Keratinocyte (primary cell): ENCODE measurements at regions not wholly inside any gene's neighbourhood (a gene's known extent, or its start where the extent isn't known, plus 50 kb on each side); places are given as distances from the start of the nearest gene placed in this dataset.

Source experiments
- DNase-seq: peaks from one replicate; pipeline ENCODE4 v3.0.0-alpha.2; 2011; ENCODE audit warnings: low read depth, missing footprints, low spot score
- FAIRE-seq: peaks from 2 replicates; lab custom pipeline; 2011; peaks lifted over from hg19 to GRCh38; lab: Jason Lieb, UNC
- H2AFZ ChIP-seq: 2 replicates; pipeline ENCODE4 v1.6.0; 2012; ENCODE audit warnings: low read length, control low read depth, inconsistent platforms; ENCODE audit not compliant: control insufficient read depth
- H3K27ac ChIP-seq: 2 replicates; pipeline ENCODE4 v1.5.1; 2011; ENCODE audit warnings: low read length; ENCODE audit not compliant: control insufficient read depth, insufficient read depth
- H3K27me3 ChIP-seq: 3 replicates; pipeline ENCODE4 v1.6.0; 2011; ENCODE audit warnings: low read length; ENCODE audit not compliant: control insufficient read depth, insufficient read depth; ENCODE audit errors: extremely low read depth
- H3K36me3 ChIP-seq, 2 experiments: 2 replicates in 1 of 2; 3 replicates in 1 of 2; pipeline ENCODE4 v1.5.1; 2011; ENCODE audit warnings: low read length in 2 of 2, mild to moderate bottlenecking in 1 of 2; ENCODE audit not compliant: control insufficient read depth in 2 of 2, insufficient read depth in 2 of 2; ENCODE audit errors: extremely low read depth in 1 of 2
- H3K4me1 ChIP-seq: 3 replicates; pipeline ENCODE4 v1.5.1; 2011; ENCODE audit warnings: low read length; ENCODE audit not compliant: control insufficient read depth, insufficient read depth; ENCODE audit errors: extremely low read depth
- H3K4me2 ChIP-seq: 3 replicates; pipeline ENCODE4 v1.6.0; 2011; ENCODE audit warnings: low read depth, low read length; ENCODE audit not compliant: control insufficient read depth, insufficient read depth; ENCODE audit errors: extremely low read depth
- H3K4me3 ChIP-seq, 3 experiments: fragments of 200-600 bp in 1 of 3; sonication (generic) in 1 of 3; 2 replicates in 2 of 3; 3 replicates in 1 of 3; pipeline ENCODE4 v1.5.1; 2011 to 2016; ENCODE audit warnings: low read length in 3 of 3, mild to moderate bottlenecking in 3 of 3, control low read depth in 2 of 3, inconsistent platforms in 1 of 3, low read depth in 1 of 3, mixed read lengths in 1 of 3, mixed run types in 1 of 3, moderate library complexity in 1 of 3; ENCODE audit not compliant: control insufficient read depth in 2 of 3, insufficient read depth in 2 of 3; ENCODE audit errors: extremely low read depth in 1 of 3
- H3K79me2 ChIP-seq: 2 replicates; pipeline ENCODE4 v1.6.0; 2012; ENCODE audit warnings: low read length; ENCODE audit not compliant: control insufficient read depth, insufficient read depth
- H3K9ac ChIP-seq: 3 replicates; pipeline ENCODE4 v1.6.0; 2011; ENCODE audit warnings: low read length; ENCODE audit not compliant: control insufficient read depth, insufficient read depth; ENCODE audit errors: extremely low read depth
- H3K9me1 ChIP-seq: 3 replicates; pipeline ENCODE4 v1.6.0; 2011; ENCODE audit warnings: low read length; ENCODE audit not compliant: control insufficient read depth, insufficient read depth; ENCODE audit errors: extremely low read depth
- H3K9me3 ChIP-seq: 2 replicates; pipeline ENCODE4 v1.5.1; 2012; ENCODE audit warnings: low read depth, low read length; ENCODE audit not compliant: control insufficient read depth
- H4K20me1 ChIP-seq: 3 replicates; pipeline ENCODE4 v1.6.0; 2011; ENCODE audit warnings: low read length; ENCODE audit not compliant: control insufficient read depth, insufficient read depth; ENCODE audit errors: extremely low read depth
- CTCF ChIP-seq, 3 experiments: IDR thresholded peaks in 1 of 3; conservative IDR thresholded peaks in 1 of 3; optimal IDR thresholded peaks in 1 of 3; 2 replicates in 2 of 3; 3 replicates in 1 of 3; pipeline versions ENCODE3 to v1.5.1; 2011; ENCODE audit warnings: low read length in 3 of 3, mild to moderate bottlenecking in 3 of 3, moderate library complexity in 2 of 3, control low read depth in 1 of 3, inconsistent platforms in 1 of 3; ENCODE audit not compliant: insufficient read depth in 2 of 3; ENCODE audit errors: extremely low read depth in 1 of 3
- EZH2 ChIP-seq: IDR thresholded peaks from one replicate; pipeline ENCODE4 v1.6.1; 2012; ENCODE audit warnings: inconsistent platforms, mild to moderate bottlenecking, low read length, moderate library complexity
- dilution Hi-C: fragments of 300-500 bp; cut with MboI; formaldehyde crosslinking; loops from one replicate; pipeline ENCODE4 v1.7.0; 2020; ENCODE audit warnings: low sequenced_read_pairs; ENCODE audit not compliant: extremely low pct_ligation_motif_present

GRCh38 chr7:52120912-52121311, 804.3 kb upstream of the COBL start:
- dilution Hi-C loops, result no loop called here
- no peak for FAIRE-seq

GRCh38 chr7:52119537-52119936, 802.9 kb upstream of the COBL start:
- no peaks in the 10 kb centered on the region for H3K27me3 ChIP-seq
- FAIRE-seq, result no peak
- dilution Hi-C loops, result no loop called here
- H3K4me1 ChIP-seq, result no peaks in the 10 kb centered on the region
- no peaks in the 10 kb centered on the region for H3K36me3 ChIP-seq
- no peak overlapping the region for H3K4me3 ChIP-seq
- no peaks in the 10 kb centered on the region for H3K9me3 ChIP-seq
- no peak for DNase-seq
- no peaks in the 10 kb centered on the region for H3K9me1 ChIP-seq
- H4K20me1 ChIP-seq, result no peaks in the 10 kb centered on the region
- no peaks in the 10 kb centered on the region for H3K79me2 ChIP-seq
- H3K9ac ChIP-seq, result no peak overlapping the region
- H3K27ac ChIP-seq, result no peak overlapping the region
- no peak overlapping the region for H2AFZ ChIP-seq
- no peak overlapping the region for H3K4me2 ChIP-seq
- TF ChIP-seq CTCF (optimal IDR thresholded peaks at IDR 0.05 in 1 of 3, IDR thresholded peaks at IDR 0.05 in 1 of 3, conservative IDR thresholded peaks at IDR 0.05 in 1 of 3; ENCODE audit: extremely low read depth in 1 of 3, insufficient read depth in 2 of 3, low read length in 3 of 3) (no peak), EZH2 (no peak)

More at GRCh38 chr7:52120912-52121311, 804.3 kb upstream of the COBL start:
- no peak overlapping the region for H3K4me3 ChIP-seq
- H3K9me1 ChIP-seq, result no peaks in the 10 kb centered on the region
- H4K20me1 ChIP-seq, result no peaks in the 10 kb centered on the region
- no peak overlapping the region for H3K9ac ChIP-seq
- no peak for DNase-seq
- no peaks in the 10 kb centered on the region for H3K27me3 ChIP-seq
- no peaks in the 10 kb centered on the region for H3K4me1 ChIP-seq
- no peak overlapping the region for H3K27ac ChIP-seq
- no peaks in the 10 kb centered on the region for H3K36me3 ChIP-seq
- H3K79me2 ChIP-seq, result no peaks in the 10 kb centered on the region
- H2AFZ ChIP-seq, result no peak overlapping the region
- H3K4me2 ChIP-seq, result no peak overlapping the region
- TF ChIP-seq EZH2 (no peak), CTCF (optimal IDR thresholded peaks at IDR 0.05 in 1 of 3, IDR thresholded peaks at IDR 0.05 in 1 of 3, conservative IDR thresholded peaks at IDR 0.05 in 1 of 3; ENCODE audit: extremely low read depth in 1 of 3, insufficient read depth in 2 of 3, low read length in 3 of 3) (no peak)
- no peaks in the 10 kb centered on the region for H3K9me3 ChIP-seq
